Common myeloid progenitor, CD34-positive (primary cell): ENCODE measurements at regions not wholly inside any gene's neighbourhood (a gene's known extent, or its start where the extent isn't known, plus 50 kb on each side); places are given as distances from the start of the nearest gene placed in this dataset.

Source experiments
- CTCF ChIA-PET: fragments of 350-600 bp; sonication (Branson Sonifier 250); formaldehyde crosslinking; loops from one replicate; lab custom pipeline; 2021; ENCODE audit warnings: antibody characterized with exemption; lab: Charles Lee
- POLR2A ChIA-PET: fragments of 350-600 bp; sonication (Branson Sonifier 250); formaldehyde crosslinking; loops from one replicate; lab custom pipeline; 2021; ENCODE audit warnings: antibody characterized with exemption; lab: Charles Lee
- DNase-seq, 3 donors: peaks; one replicate each; pipeline versions ENCODE4 v3.0.0 to v3.0.0-alpha.2; 2013
- H3K27ac ChIP-seq, 2 experiments: 1 replicate in 1 of 2; 2 replicates in 1 of 2; pipeline ENCODE4 v1.7.0; 2013; ENCODE audit warnings: inconsistent platforms in 2 of 2, low read length in 2 of 2, mild to moderate bottlenecking in 2 of 2, low read depth in 1 of 2, moderate library complexity in 1 of 2; ENCODE audit not compliant: severe bottlenecking in 2 of 2, insufficient read depth in 1 of 2, poor library complexity in 1 of 2
- H3K27me3 ChIP-seq, 5 experiments: replicated peaks in 2 of 5; 1 replicate in 3 of 5; 2 replicates in 2 of 5; pipeline versions ENCODE4 v1.6.1 to v1.7.0; 2013; ENCODE audit warnings: low read length in 4 of 5, mild to moderate bottlenecking in 2 of 5, moderate library complexity in 2 of 5, inconsistent platforms in 1 of 5; ENCODE audit not compliant: insufficient read depth in 5 of 5, control insufficient read depth in 4 of 5
- H3K36me3 ChIP-seq, 4 experiments: 1 replicate in 2 of 4; 2 replicates in 2 of 4; pipeline versions ENCODE4 v1.6.1 to v1.7.0; 2013; ENCODE audit warnings: low read length in 3 of 4, control low read depth in 1 of 4, mild to moderate bottlenecking in 1 of 4; ENCODE audit not compliant: control insufficient read depth in 4 of 4, insufficient read depth in 4 of 4
- H3K4me1 ChIP-seq, 4 experiments: 1 replicate in 3 of 4; 2 replicates in 1 of 4; pipeline versions ENCODE4 v1.6.1 to v1.7.1; 2013; ENCODE audit warnings: low read length in 3 of 4, mild to moderate bottlenecking in 3 of 4, control low read depth in 1 of 4, inconsistent platforms in 1 of 4, moderate library complexity in 1 of 4; ENCODE audit not compliant: control insufficient read depth in 4 of 4, insufficient read depth in 4 of 4; ENCODE audit errors: control extremely low read depth in 1 of 4
- H3K4me3 ChIP-seq, 7 experiments: 1 replicate in 4 of 7; 2 replicates in 3 of 7; pipeline versions ENCODE4 v1.5.1 to v1.7.0; 2013; ENCODE audit warnings: mild to moderate bottlenecking in 7 of 7, low read length in 6 of 7, moderate library complexity in 6 of 7, inconsistent platforms in 2 of 7, low read depth in 2 of 7, control low read depth in 1 of 7; ENCODE audit not compliant: insufficient read depth in 4 of 7, control insufficient read depth in 1 of 7; ENCODE audit errors: extremely low read depth in 1 of 7
- H3K9me3 ChIP-seq, 5 experiments: 1 replicate in 4 of 5; 2 replicates in 1 of 5; pipeline versions ENCODE4 v1.6.1 to v1.7.1; 2013; ENCODE audit warnings: low read length in 4 of 5, mild to moderate bottlenecking in 2 of 5, inconsistent platforms in 1 of 5, low read depth in 1 of 5, moderate library complexity in 1 of 5; ENCODE audit not compliant: control insufficient read depth in 4 of 5, insufficient read depth in 2 of 5; ENCODE audit errors: control extremely low read depth in 1 of 5
- WGBS: methylation state at CpG from one replicate; pipeline ENCODE4 v1.1.5; 2013; ENCODE audit not compliant: insufficient coverage; 5-methylcytosine and 5-hydroxymethylcytosine counted together

GRCh38 chr1:244224487-244225430, 173.7 kb downstream of the ZBTB18 start:
- ChIA-PET POLR2A (interaction anchor here (0.7 kb wide), 1 partner anchor 221 kb away, joined by 4 read pairs; no protein-coding TSS in a partner anchor), CTCF (interaction anchor here (0.9 kb wide), 1 partner anchor 280 kb away, joined by 3 read pairs; no protein-coding TSS in a partner anchor)
- peaks cover 0 to 16% (median 4%) of the 10 kb centered on the region in 4 experiments for H3K4me1 ChIP-seq
- no peaks in the 10 kb centered on the region for H3K9me3 ChIP-seq
- H3K4me3 ChIP-seq, result peak overlapping the region in 4 of 7 experiments; percentile 21 to 49 (median 30)
- 57% methylated on average over 5 of the region's 11 CpGs for WGBS
- peak; percentile 67 to 84 (median 83) for DNase-seq
- H3K27me3 ChIP-seq, result no peaks in the 10 kb centered on the region
- H3K36me3 ChIP-seq, result no peaks in the 10 kb centered on the region
- no peak overlapping the region for H3K27ac ChIP-seq

- CTCF ChIA-PET, result no interaction called here
- H3K4me1 ChIP-seq, result peaks cover 0 to 16% (median 4%) of the 10 kb centered on the region in 4 experiments
- no peaks in the 10 kb centered on the region for H3K27me3 ChIP-seq
- H3K9me3 ChIP-seq, result no peaks in the 10 kb centered on the region
- H3K36me3 ChIP-seq, result no peaks in the 10 kb centered on the region
- no peak for DNase-seq
- 100% methylated on average over 1 of the region's 3 CpGs for WGBS
- POLR2A ChIA-PET, result no interaction called here
- H3K27ac ChIP-seq, result no peak overlapping the region
- no peak overlapping the region for H3K4me3 ChIP-seq
Measured at GRCh38 chr1:244226435-244226834, 175.4 kb downstream of the ZBTB18 start.

- peaks cover 0 to 10% (median 0%) of the 10 kb centered on the region in 4 experiments for H3K4me1 ChIP-seq
- WGBS, result 94% methylated on average over 6 of the region's 9 CpGs
- DNase-seq, result no peak
- ChIA-PET POLR2A (no interaction called here), CTCF (no interaction called here)
- H3K36me3 ChIP-seq, result no peaks in the 10 kb centered on the region
- H3K9me3 ChIP-seq, result no peaks in the 10 kb centered on the region
- no peak overlapping the region for H3K27ac ChIP-seq
- no peak overlapping the region for H3K4me3 ChIP-seq
- H3K27me3 ChIP-seq, result no peaks in the 10 kb centered on the region
Measured at GRCh38 chr1:244230470-244230869, 179.4 kb downstream of the ZBTB18 start.

GRCh38 chr1:244231193-244231571, 180.1 kb downstream of the ZBTB18 start:
- POLR2A ChIA-PET, result no interaction called here
- H3K4me3 ChIP-seq, result no peak overlapping the region
- no peak for DNase-seq
- CTCF ChIA-PET, result no interaction called here
- WGBS, result 91% methylated on average over 8 of the region's 8 CpGs
- no peaks in the 10 kb centered on the region for H3K36me3 ChIP-seq
- H3K4me1 ChIP-seq, result peaks cover 0 to 10% (median 0%) of the 10 kb centered on the region in 4 experiments
- no peak overlapping the region for H3K27ac ChIP-seq
- no peaks in the 10 kb centered on the region for H3K27me3 ChIP-seq
- no peaks in the 10 kb centered on the region for H3K9me3 ChIP-seq

- no peaks in the 10 kb centered on the region for H3K27me3 ChIP-seq
- POLR2A ChIA-PET, result no interaction called here
Measured at GRCh38 chr1:244231572-244232315, 180.7 kb downstream of the ZBTB18 start.

GRCh38 chr1:244234009-244234643, 183.0 kb downstream of the ZBTB18 start:
- CTCF ChIA-PET, result no interaction called here

More at GRCh38 chr1:244231572-244232315, 180.7 kb downstream of the ZBTB18 start:
- H3K4me1 ChIP-seq, result peaks cover 0 to 10% (median 0%) of the 10 kb centered on the region in 4 experiments
- H3K4me3 ChIP-seq, result peak overlapping the region in 1 of 7 experiments; percentile 16
- no peaks in the 10 kb centered on the region for H3K36me3 ChIP-seq
- no peak overlapping the region for H3K27ac ChIP-seq
- no peaks in the 10 kb centered on the region for H3K9me3 ChIP-seq
- WGBS, result 82% methylated on average over 20 of the region's 27 CpGs
- peak in 1 of 3 donors; percentile 13 for DNase-seq
- CTCF ChIA-PET, result no interaction called here

More at GRCh38 chr1:244234009-244234643, 183.0 kb downstream of the ZBTB18 start:
- H3K36me3 ChIP-seq, result no peaks in the 10 kb centered on the region
- DNase-seq, result peak in 1 of 3 donors; percentile 17
- no peak overlapping the region for H3K27ac ChIP-seq
- H3K27me3 ChIP-seq, result no peaks in the 10 kb centered on the region
- H3K4me1 ChIP-seq, result peaks cover 0 to 10% (median 0%) of the 10 kb centered on the region in 4 experiments
- 84% methylated on average over 10 of the region's 15 CpGs for WGBS
- no peak overlapping the region for H3K4me3 ChIP-seq
- POLR2A ChIA-PET, result interaction anchor here (0.6 kb wide), 1 partner anchor 82 kb away, joined by 3 read pairs; no protein-coding TSS in a partner anchor
- H3K9me3 ChIP-seq, result no peaks in the 10 kb centered on the region
